Panc1 (cell line): ENCODE measurements at regions not wholly inside any gene's neighbourhood (a gene's known extent, or its start where the extent isn't known, plus 50 kb on each side); places are given as distances from the start of the nearest gene placed in this dataset.

ENCODE experiments used
- ATAC-seq: fragments of 200-7000 bp; cut with Tn5 transposase; 2 replicates; pipeline ENCODE4 v1.9.1; 2020; ENCODE audit warnings: mild to moderate bottlenecking, moderate library complexity
- BruUV-seq: library from RNA; stranded (reverse); fragments of 400-500 nt; replicated peaks from 2 replicates; lab custom pipeline; 2021; lab: Mats Ljungman, UMichigan
- CTCF ChIA-PET: fragments of 300-600 bp; sonication (Branson Sonifier 250); formaldehyde crosslinking; loops from one replicate; lab custom pipeline; 2022; ENCODE audit warnings: antibody characterized with exemption; lab: Charles Lee
- POLR2A ChIA-PET: fragments of 300-600 bp; sonication (Branson Sonifier 250); formaldehyde crosslinking; loops from one replicate; lab custom pipeline; 2022; ENCODE audit warnings: antibody characterized with exemption; lab: Charles Lee
- DNase-seq: peaks from one replicate; pipeline ENCODE4 v3.0.0-alpha.2; 2010; ENCODE audit warnings: low read depth, low spot score
- H3K27ac ChIP-seq: 2 replicates; pipeline ENCODE4 v1.5.1; 2011; ENCODE audit warnings: mild to moderate bottlenecking, low read length, inconsistent platforms
- H3K27me3 ChIP-seq: fragments of 200-500 bp; sonication (Bioruptor generic); 2 replicates; pipeline ENCODE4 v1.6.0; 2014; ENCODE audit warnings: low read length, inconsistent platforms; ENCODE audit not compliant: control insufficient read depth, insufficient read depth
- H3K36me3 ChIP-seq: fragments of 200-500 bp; sonication (Bioruptor generic); 2 replicates; pipeline ENCODE4 v1.5.1; 2014; ENCODE audit warnings: inconsistent platforms, mild to moderate bottlenecking, low read length, moderate library complexity; ENCODE audit not compliant: control insufficient read depth, insufficient read depth
- H3K4me1 ChIP-seq: 2 replicates; pipeline ENCODE4 v1.5.1; 2011; ENCODE audit warnings: inconsistent platforms, mild to moderate bottlenecking, low read length, moderate library complexity; ENCODE audit not compliant: control insufficient read depth, insufficient read depth
- H3K4me3 ChIP-seq, 2 experiments: 2 replicates each; pipeline ENCODE4 v1.5.1; 2011 to 2012; ENCODE audit warnings: low read depth in 2 of 2, low read length in 2 of 2, mild to moderate bottlenecking in 2 of 2, inconsistent platforms in 1 of 2, moderate library complexity in 1 of 2
- H3K9me3 ChIP-seq: fragments of 200-500 bp; sonication (Bioruptor generic); 2 replicates; pipeline ENCODE4 v1.5.1; 2014; ENCODE audit warnings: low read depth, mild to moderate bottlenecking, inconsistent platforms, low read length, moderate library complexity; ENCODE audit not compliant: control insufficient read depth, insufficient read depth
- POLR2AphosphoS5 ChIP-seq: IDR thresholded peaks from 2 replicates; pipeline ENCODE4 v1.6.1; 2012; ENCODE audit warnings: mild to moderate bottlenecking, low read depth, low read length, moderate library complexity
- SIN3A ChIP-seq: IDR thresholded peaks from 2 replicates; pipeline ENCODE4 v1.6.1; 2012; ENCODE audit warnings: low read depth, mild to moderate bottlenecking, low read length, moderate library complexity, borderline replicate concordance; ENCODE audit not compliant: insufficient read depth
- TCF7L2 ChIP-seq: IDR thresholded peaks from 2 replicates; pipeline ENCODE4 v1.6.1; 2011; ENCODE audit warnings: mild to moderate bottlenecking, low read depth, low read length, inconsistent platforms
- in situ Hi-C: cut with HindIII; loops from 2 replicates; pipeline ENCODE4 v1.10.0; 2016; ENCODE audit warnings: low sequenced_read_pairs, low pct_unique_long_range_greater_than_20kb
- intact Hi-C: fragments of 100-400 bp; cut with micrococcal nuclease; formaldehyde crosslinking; loops from one replicate; pipeline ENCODE4 v1.10.0; 2022; ENCODE audit not compliant: unreplicated experiment
- TF ChIP-seq, protein P1 (sequence below), 2 experiments: IDR thresholded peaks; 2 replicates each; pipeline ENCODE4 v1.6.1; 2011 to 2012; ENCODE audit warnings: low read depth in 2 of 2, control low read depth in 1 of 2, low read length in 1 of 2, mild to moderate bottlenecking in 1 of 2, moderate library complexity in 1 of 2; ENCODE audit not compliant: insufficient read depth in 1 of 2
- TF ChIP-seq, protein P2 (sequence below): fragments of 450-650 bp; IDR thresholded peaks from 2 replicates; pipeline ENCODE4 v1.5.1; 2017; ENCODE audit warnings: mild to moderate bottlenecking

DNA sequence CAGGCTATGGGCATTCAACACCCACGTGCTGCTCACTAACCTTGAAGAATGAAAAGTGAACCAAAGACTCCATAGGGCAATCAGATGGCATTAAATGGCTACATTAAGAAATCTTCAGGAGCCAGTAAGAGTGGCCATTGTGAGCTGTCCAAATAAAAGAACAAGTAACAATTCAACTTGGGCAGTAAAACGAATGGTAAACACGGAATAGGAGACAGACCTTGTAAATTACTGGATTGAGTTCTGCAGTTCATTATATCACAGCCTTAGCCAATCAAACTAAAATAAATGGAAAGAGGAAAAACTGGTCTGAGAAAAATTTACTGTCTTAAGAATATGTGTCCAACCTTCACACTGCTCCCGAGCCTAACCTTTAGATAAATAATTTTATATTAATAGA, 306.5 kb upstream of the ZNF521 start:
- no peaks in the 10 kb centered on the region for H3K27me3 ChIP-seq
- no peak for TF ChIP-seq TCF7L2
- TF ChIP-seq, protein P1, sequence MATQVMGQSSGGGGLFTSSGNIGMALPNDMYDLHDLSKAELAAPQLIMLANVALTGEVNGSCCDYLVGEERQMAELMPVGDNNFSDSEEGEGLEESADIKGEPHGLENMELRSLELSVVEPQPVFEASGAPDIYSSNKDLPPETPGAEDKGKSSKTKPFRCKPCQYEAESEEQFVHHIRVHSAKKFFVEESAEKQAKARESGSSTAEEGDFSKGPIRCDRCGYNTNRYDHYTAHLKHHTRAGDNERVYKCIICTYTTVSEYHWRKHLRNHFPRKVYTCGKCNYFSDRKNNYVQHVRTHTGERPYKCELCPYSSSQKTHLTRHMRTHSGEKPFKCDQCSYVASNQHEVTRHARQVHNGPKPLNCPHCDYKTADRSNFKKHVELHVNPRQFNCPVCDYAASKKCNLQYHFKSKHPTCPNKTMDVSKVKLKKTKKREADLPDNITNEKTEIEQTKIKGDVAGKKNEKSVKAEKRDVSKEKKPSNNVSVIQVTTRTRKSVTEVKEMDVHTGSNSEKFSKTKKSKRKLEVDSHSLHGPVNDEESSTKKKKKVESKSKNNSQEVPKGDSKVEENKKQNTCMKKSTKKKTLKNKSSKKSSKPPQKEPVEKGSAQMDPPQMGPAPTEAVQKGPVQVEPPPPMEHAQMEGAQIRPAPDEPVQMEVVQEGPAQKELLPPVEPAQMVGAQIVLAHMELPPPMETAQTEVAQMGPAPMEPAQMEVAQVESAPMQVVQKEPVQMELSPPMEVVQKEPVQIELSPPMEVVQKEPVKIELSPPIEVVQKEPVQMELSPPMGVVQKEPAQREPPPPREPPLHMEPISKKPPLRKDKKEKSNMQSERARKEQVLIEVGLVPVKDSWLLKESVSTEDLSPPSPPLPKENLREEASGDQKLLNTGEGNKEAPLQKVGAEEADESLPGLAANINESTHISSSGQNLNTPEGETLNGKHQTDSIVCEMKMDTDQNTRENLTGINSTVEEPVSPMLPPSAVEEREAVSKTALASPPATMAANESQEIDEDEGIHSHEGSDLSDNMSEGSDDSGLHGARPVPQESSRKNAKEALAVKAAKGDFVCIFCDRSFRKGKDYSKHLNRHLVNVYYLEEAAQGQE (IDR thresholded peaks at IDR 0.05; ENCODE audit: insufficient read depth in 1 of 2, low read depth in 2 of 2, low read length in 1 of 2), result no peak
- no peak for TF ChIP-seq SIN3A
- TF ChIP-seq POLR2AphosphoS5, result no peak
- TF ChIP-seq, protein P2, sequence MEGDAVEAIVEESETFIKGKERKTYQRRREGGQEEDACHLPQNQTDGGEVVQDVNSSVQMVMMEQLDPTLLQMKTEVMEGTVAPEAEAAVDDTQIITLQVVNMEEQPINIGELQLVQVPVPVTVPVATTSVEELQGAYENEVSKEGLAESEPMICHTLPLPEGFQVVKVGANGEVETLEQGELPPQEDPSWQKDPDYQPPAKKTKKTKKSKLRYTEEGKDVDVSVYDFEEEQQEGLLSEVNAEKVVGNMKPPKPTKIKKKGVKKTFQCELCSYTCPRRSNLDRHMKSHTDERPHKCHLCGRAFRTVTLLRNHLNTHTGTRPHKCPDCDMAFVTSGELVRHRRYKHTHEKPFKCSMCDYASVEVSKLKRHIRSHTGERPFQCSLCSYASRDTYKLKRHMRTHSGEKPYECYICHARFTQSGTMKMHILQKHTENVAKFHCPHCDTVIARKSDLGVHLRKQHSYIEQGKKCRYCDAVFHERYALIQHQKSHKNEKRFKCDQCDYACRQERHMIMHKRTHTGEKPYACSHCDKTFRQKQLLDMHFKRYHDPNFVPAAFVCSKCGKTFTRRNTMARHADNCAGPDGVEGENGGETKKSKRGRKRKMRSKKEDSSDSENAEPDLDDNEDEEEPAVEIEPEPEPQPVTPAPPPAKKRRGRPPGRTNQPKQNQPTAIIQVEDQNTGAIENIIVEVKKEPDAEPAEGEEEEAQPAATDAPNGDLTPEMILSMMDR, result no peak
- CTCF ChIA-PET, result no interaction called here
- ATAC-seq (no peak), DNase-seq (no peak)
- H3K27ac ChIP-seq, result no peak overlapping the region
- no peak overlapping the region for H3K4me3 ChIP-seq
- intact Hi-C loops (no loop called here), in situ Hi-C loops (no loop called here)
- no peaks in the 10 kb centered on the region for H3K36me3 ChIP-seq
- POLR2A ChIA-PET, result no interaction called here
- H3K9me3 ChIP-seq, result no peaks in the 10 kb centered on the region
- H3K4me1 ChIP-seq, result no peaks in the 10 kb centered on the region
- no TSS peak for BruUV-seq

DNA sequence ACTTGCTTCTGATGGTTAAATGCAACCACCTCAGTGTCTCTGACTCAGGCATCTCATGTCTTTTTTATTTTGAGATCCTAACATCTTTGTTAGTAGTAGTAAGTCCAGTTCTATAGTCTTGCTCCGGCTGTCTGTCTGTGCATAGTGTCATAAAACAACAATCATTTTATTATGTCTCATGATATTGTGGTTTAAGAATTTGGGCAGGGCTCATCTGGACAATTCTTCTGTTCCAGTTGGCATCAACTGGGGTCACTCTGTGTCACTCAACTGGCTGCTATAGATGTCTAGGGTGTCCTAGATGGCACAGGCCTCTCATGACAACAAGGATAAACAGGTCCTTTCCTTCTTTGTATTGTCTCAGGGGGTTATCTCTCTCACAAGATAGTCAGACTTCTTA, 299.6 kb upstream of the ZNF521 start:
- in situ Hi-C loops, result no loop called here
- no peak for TF ChIP-seq TCF7L2
- no peak for TF ChIP-seq POLR2AphosphoS5
- TF ChIP-seq SIN3A, result no peak
- TF ChIP-seq, protein P2, result no peak
- TF ChIP-seq, protein P1 (IDR thresholded peaks at IDR 0.05; ENCODE audit: insufficient read depth in 1 of 2, low read depth in 2 of 2, low read length in 1 of 2), result no peak
- Histone ChIP-seq H3K36me3 (no peaks in the 10 kb centered on the region), H3K27me3 (no peaks in the 10 kb centered on the region), H3K4me1 (no peaks in the 10 kb centered on the region), H3K27ac (no peak overlapping the region), H3K4me3 (no peak overlapping the region), H3K9me3 (no peaks in the 10 kb centered on the region)
- ATAC-seq (no peak), DNase-seq (no peak)
- intact Hi-C loops, result no loop called here
- BruUV-seq, result no TSS peak
- CTCF ChIA-PET, result no interaction called here
- POLR2A ChIA-PET, result no interaction called here
